NCI-H526 treated with DMSO at 0.1 percent for 48 hours (cell line): ENCODE measurements at regions not wholly inside any gene's neighbourhood (a gene's known extent, or its start where the extent isn't known, plus 50 kb on each side); places are given as distances from the start of the nearest gene placed in this dataset.
"Not testable (repeated sequence)": the region's sequence is repeated elsewhere in the genome, so short reads cannot be mapped to it uniquely, and the experiment has no call there.

Experiments used
- DNase-seq: peaks from one replicate; lab custom pipeline; 2025; lab: John Stamatoyannopoulos, UW

- DNase-seq = no peak
These were observed 304.8 kb downstream of the CPS1 start for GRCh38 chr2:210861038-210861665.

- DNase-seq = no peak
These were observed 306.1 kb downstream of the CPS1 start for GRCh38 chr2:210862283-210863065.

DNA sequence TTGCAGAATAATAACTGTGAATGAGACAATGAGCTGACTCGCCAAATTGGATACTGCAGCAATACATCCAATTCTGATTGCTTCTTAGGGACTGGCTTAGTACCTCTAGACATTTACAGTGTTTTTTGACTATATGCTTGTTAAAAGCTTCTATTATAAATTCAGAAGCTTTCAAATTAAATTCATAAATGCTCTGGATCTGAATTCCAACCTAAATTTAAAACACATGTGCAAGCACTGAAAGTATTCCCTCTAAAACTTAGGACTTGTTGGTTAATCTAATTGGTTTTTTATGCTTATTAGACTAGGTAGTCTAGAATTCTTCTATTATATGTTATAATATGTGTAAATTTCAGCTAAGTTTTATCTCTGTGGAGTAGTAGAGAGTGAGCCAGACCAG is 306.9 kb downstream of the CPS1 start:
- no peak for DNase-seq

DNA sequence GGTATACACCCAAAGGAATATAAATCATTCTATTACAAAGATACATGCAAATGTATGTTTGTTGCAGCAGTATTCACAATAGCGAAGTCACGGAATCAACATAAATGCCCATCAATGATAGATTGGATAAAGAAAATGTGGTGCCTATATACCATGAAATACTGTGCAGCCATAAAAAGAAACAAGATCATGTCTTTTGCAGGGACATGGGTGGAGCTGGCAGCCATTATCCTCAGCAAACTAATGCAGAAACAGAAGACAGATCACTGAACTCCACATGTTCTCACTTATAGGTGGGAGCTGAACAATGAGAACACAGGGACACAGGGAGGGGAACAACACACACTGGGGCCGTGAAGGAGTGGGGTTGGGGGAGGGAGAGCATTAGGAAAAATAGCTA is 315.2 kb downstream of the CPS1 start:
- DNase-seq = not testable (repeated sequence)

DNA sequence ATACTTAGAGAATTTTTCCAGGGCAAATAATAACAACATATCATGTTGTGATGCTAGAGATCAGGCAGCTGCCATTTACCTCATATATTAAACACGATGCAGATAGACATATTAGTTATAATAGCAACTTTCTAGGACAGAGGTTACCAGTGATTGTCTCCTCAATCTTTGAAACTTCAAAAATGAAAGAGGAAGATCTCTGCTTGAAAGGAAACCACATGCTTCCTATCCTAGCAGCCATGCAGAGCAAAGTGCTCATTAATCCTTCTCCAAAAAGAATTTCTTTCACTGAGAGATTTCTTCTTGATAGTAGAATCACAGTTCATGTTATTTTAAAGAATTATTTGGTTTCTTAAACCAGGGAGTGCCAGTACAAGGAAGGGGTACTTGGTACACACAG is 317.2 kb downstream of the CPS1 start:
- no peak for DNase-seq

GRCh38 chr2:210884227-210884626 is 327.8 kb downstream of the CPS1 start:
- no peak for DNase-seq

GRCh38 chr2:210888035-210888434 is 331.6 kb downstream of the CPS1 start:
- no peak for DNase-seq

GRCh38 chr2:210895132-210895531 is 338.7 kb downstream of the CPS1 start:
- DNase-seq = no peak

- DNase-seq = no peak
These were observed 342.7 kb downstream of the CPS1 start for GRCh38 chr2:210899131-210899530.

DNA sequence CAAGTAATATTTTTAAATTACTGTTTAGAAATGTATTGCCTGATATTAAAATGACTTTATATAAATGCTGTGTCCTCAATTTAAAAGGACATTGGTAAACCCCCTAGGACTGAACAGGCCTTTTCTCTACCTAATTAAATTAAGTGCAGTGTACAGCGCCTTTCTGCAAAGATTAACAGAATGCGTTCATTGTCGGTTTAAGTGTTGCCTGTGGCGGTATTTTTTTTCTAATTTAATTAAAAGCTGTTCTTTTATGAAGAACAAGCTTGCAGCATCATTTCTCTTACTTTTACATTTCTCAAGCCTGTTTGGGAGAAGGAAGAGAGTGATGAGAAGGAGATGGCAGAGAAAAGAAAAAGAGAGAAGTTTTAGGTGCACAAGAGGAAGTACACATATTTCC is 344.9 kb downstream of the CPS1 start:
- no peak for DNase-seq

DNA sequence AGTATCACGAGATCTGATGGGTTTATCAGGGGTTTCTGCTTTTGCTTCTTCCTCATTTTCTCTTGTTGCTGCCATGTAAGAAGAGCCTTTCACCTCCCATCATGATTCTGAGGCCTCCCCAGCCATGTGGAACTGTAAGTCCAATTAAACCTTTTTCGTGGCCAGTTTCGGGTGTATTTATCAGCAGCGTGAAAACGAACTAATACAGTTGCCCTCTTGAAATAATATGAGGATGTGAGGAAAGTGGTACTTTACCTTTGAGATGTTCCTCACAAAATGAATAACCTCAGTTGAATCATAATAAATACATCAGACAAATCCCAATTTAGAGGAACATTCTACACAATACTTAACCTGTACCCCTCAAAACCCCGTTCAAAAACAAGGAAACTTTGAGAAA is 356.4 kb downstream of the CPS1 start:
- DNase-seq = no peak

DNA sequence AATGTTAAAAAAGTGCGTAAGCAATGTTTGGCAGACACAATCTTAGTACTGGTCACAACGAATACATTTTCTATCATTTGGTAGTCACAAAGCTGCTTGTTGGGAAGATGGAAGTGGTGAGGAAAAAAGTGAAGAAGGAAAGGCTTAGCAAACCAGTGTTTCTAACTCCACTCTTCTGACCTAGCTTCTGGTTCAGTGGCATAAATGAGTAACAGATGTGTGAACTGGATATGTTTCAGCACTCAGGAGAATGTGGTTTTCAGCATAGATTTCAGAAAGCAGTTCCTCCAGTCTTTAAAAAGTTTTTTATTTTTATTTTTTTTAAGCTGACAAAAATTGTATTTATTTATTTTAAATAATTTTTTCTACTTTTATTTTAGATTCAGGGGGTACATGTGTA is 357.1 kb downstream of the CPS1 start:
- no peak for DNase-seq

DNA sequence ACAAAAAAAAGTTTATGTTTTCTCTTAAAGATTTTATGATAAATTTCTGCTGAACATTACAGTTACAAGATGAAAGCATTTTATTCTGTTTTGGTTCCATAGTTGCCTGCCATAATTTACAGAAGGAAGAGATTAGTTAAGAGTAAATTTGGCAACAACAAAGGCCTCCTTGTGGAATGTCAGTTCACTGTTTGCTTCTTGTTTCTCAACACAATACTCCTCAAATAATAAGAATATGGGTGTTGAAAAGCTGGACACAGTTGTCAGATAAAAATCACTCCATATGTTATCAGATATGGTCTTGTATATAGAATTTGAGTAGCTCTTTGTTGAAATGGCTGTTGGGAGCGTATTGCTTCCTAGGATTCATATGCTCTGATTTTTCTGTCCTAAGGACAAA is 359.5 kb downstream of the CPS1 start:
- DNase-seq = no peak

GRCh38 chr2:210917465-210917864 is 361.1 kb downstream of the CPS1 start:
- no peak for DNase-seq

- no peak for DNase-seq
These were observed 362.7 kb downstream of the CPS1 start for GRCh38 chr2:210919128-210919527.

DNA sequence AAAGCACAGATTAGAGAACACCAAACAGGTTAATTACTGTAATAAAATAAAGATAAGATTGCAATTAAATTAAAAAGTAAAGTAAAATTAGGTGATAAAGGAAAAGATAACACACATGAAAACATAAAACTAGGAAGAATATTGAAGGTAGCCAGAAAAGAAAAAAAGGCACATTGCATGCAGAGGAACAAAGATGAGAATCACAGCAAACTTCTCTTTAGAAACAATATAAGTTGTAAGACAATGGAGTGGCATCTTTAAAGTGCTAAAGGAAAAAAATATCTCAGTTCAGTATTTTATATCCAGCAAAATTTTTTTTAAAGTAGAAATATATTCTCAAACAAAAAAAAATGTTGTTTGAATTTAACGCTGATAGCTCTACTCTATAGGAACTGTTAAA is 366.0 kb downstream of the CPS1 start:
- DNase-seq = no peak

DNA sequence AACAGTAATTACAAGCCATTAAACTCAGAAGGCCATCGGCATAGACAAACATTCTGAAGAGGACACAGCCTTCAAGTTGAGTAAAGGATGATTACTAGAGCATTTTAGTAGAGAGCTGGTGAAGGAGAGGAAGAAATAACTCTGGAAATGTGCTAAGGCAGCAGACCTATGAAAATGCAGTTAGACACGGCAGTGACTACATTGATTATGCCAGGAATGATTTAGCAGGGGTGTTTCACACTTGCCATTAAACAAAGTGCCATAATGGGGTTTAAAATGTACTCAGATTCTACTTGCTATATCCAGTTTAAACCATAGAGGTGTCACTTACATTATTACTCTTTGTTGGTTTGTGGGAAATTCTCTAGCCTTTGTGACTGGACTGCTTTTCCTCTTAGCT is 372.3 kb downstream of the CPS1 start:
- no peak for DNase-seq

- no peak for DNase-seq
These were observed 381.8 kb downstream of the CPS1 start for GRCh38 chr2:210938228-210938627.

DNA sequence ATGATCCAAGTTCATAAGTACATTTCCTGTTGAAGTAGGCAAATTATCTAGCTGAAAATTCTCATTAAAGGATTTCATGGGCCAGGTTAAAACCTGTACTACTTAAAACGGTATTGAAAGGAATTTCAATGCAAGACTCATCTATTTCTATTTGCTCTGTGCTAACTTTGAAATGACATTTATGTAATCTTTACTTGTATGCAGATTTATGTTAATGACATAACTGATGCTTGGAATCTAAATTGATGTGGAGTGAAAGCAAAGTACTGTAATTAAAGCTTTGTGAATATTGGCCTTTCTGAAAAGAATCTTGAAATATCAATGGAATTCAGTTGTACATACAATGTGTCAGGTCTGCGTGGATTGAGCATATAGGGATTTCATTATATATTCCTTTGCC is 390.0 kb downstream of the CPS1 start:
- no peak for DNase-seq

- DNase-seq = not testable (repeated sequence)
These were observed 394.1 kb downstream of the CPS1 start for GRCh38 chr2:210950434-210951060.

DNA sequence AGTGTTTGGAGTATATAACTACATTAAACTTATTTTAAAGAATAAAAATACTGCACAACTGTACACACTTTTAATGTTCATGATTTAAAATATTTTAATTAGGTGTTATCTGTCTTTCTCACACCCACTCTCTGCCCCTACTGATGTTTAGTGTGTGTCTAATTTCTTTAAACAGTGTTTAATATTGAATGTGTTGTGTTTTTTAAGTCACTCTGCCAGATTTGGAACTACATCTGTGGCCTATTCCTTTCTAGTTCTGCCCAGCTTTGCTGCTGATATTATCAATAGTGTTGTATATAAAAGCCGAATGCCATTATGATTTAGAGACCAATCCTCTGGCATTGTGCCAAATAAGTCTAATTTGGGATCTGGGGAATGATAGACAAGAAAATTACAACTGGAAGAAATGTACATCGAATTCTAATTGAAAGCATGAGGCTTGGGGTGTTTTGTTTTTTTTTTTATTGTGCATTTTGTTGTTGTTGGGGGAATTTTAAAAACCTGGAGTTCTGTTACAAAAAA is 398.0 kb downstream of the CPS1 start:
- no peak for DNase-seq

DNA sequence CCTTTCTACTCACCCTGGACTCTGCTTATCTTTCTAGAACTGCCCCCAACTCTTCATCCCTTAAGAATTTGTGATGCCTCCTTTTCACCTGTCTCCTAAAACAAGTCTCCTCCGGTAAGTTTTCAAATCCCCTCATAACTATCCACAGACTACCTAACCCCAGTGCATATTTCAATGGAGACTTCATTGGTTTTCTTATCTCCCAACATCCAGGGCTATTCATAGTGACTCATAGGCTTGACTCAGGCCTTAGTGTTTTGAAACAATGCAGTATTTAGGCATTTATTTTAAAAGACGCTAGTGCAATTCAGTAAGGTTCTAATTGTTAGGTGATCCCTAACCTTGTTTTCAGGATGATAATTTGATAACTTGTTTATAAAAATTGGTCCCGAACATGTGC is 399.2 kb downstream of the CPS1 start:
- DNase-seq = no peak

DNA sequence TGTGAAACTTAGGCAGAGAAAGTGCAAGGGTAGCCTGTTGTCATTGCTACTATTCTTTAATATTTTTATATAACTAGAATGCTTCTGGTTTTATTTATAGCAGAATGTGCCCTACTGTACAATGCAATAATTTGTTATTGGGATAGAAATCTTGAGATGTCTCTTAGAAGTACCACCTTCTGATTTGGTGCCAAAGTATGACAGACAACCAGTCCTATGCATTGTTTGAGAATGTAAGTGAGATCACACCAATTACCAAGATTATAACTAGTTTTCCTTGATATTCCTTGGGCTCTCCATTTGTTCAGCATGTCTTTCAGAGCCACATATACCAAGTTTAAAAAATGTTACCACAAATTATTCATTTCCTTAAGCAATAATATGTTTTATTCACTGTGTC is 399.7 kb downstream of the CPS1 start:
- no peak for DNase-seq
